OCI-LY7 (cell line): ENCODE measurements at regions not wholly inside any gene's neighbourhood (a gene's known extent, or its start where the extent isn't known, plus 50 kb on each side); places are given as distances from the start of the nearest gene placed in this dataset.

Experiments
- EZH2phosphoT487 ChIP-seq: fragments of 200-600 bp; sonication (generic); IDR thresholded peaks from 2 replicates; pipeline ENCODE4 v1.6.1; 2018; ENCODE audit warnings: low read depth, borderline replicate concordance, mild to moderate bottlenecking, mixed run types, antibody characterized with exemption, low read length, moderate library complexity, mixed read lengths
- TF ChIP-seq, protein P1 (sequence below): fragments of 200-600 bp; sonication (generic); conservative IDR thresholded peaks from 2 replicates; pipeline ENCODE4 v1.5.1; 2014; ENCODE audit warnings: mild to moderate bottlenecking, antibody characterized with exemption, low read length, moderate library complexity, mixed read lengths

GRCh38 chr16:55955424-55955823 lies 80.3 kb upstream of the CES5A start:
- TF ChIP-seq, protein P1, sequence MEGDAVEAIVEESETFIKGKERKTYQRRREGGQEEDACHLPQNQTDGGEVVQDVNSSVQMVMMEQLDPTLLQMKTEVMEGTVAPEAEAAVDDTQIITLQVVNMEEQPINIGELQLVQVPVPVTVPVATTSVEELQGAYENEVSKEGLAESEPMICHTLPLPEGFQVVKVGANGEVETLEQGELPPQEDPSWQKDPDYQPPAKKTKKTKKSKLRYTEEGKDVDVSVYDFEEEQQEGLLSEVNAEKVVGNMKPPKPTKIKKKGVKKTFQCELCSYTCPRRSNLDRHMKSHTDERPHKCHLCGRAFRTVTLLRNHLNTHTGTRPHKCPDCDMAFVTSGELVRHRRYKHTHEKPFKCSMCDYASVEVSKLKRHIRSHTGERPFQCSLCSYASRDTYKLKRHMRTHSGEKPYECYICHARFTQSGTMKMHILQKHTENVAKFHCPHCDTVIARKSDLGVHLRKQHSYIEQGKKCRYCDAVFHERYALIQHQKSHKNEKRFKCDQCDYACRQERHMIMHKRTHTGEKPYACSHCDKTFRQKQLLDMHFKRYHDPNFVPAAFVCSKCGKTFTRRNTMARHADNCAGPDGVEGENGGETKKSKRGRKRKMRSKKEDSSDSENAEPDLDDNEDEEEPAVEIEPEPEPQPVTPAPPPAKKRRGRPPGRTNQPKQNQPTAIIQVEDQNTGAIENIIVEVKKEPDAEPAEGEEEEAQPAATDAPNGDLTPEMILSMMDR, result no peak
- no peak for TF ChIP-seq EZH2phosphoT487
